Thoracic aorta (tissue), 2 donors: ENCODE measurements at regions not wholly inside any gene's neighbourhood (a gene's known extent, or its start where the extent isn't known, plus 50 kb on each side); places are given as distances from the start of the nearest gene placed in this dataset.

Source experiments
- ATAC-seq: fragments of 150-250 bp; one replicate; pipeline ENCODE4 v1.8.0; 2017; ENCODE audit warnings: low read depth; ENCODE audit not compliant: insufficient number of reproducible peaks, low FRiP score
- DNase-seq: peaks from one replicate; pipeline ENCODE4 v3.0.0-alpha.2; 2020; ENCODE audit warnings: low spot score
- H3K27ac ChIP-seq, 2 donors: fragments of 200-600 bp; sonication (generic); 1 replicate in 1 of 2; 2 replicates in 1 of 2; pipeline ENCODE4 v1.5.1; 2016; ENCODE audit warnings: mild to moderate bottlenecking in 2 of 2, moderate library complexity in 2 of 2
- H3K27me3 ChIP-seq: fragments of 200-600 bp; sonication (generic); replicated peaks from 2 replicates; pipeline ENCODE4 v1.6.0; 2016; ENCODE audit warnings: mild to moderate bottlenecking; ENCODE audit not compliant: insufficient read depth
- H3K36me3 ChIP-seq: fragments of 200-600 bp; sonication (generic); one replicate; pipeline ENCODE4 v1.5.1; 2016
- H3K4me1 ChIP-seq, 2 donors: fragments of 200-600 bp; sonication (generic); 1 replicate in 1 of 2; 2 replicates in 1 of 2; pipeline versions ENCODE4 v1.5.1 to v1.6.0; 2016; ENCODE audit warnings: low read depth in 2 of 2, mild to moderate bottlenecking in 1 of 2; ENCODE audit not compliant: control insufficient read depth in 1 of 2
- H3K4me3 ChIP-seq: fragments of 200-600 bp; sonication (generic); 2 replicates; pipeline ENCODE4 v1.5.1; 2016; ENCODE audit warnings: mild to moderate bottlenecking
- H3K9me3 ChIP-seq: fragments of 200-600 bp; sonication (generic); 2 replicates; pipeline ENCODE4 v1.5.1; 2016
- TF ChIP-seq, protein P1 (sequence below): fragments of 200-600 bp; sonication (generic); IDR thresholded peaks from one replicate; pipeline ENCODE4 v1.5.1; 2019; ENCODE audit warnings: antibody characterized with exemption

DNA sequence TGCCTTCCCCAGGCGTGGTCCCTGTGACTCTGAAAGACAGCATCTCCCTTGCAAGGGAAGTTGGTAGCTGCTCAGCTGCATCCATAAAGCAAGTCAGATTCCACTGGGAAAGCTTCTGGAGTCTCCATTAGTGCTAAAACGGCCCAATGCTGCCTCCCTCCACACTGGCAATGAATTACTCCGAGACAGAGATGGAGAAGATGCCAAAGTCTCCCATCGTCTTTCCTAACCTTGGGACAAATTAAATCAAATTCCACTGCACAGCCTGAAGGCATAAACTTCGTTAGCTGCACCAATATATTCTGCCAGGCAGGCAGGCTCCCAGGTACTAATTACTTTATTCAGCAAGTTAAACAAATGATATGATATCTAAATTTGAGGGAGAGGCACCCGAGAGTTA is 106.3 kb upstream of the GJB5 start:
- DNase-seq = no peak
- no peak for ATAC-seq
- no peaks in the 10 kb centered on the region for H3K36me3 ChIP-seq
- TF ChIP-seq, protein P1, sequence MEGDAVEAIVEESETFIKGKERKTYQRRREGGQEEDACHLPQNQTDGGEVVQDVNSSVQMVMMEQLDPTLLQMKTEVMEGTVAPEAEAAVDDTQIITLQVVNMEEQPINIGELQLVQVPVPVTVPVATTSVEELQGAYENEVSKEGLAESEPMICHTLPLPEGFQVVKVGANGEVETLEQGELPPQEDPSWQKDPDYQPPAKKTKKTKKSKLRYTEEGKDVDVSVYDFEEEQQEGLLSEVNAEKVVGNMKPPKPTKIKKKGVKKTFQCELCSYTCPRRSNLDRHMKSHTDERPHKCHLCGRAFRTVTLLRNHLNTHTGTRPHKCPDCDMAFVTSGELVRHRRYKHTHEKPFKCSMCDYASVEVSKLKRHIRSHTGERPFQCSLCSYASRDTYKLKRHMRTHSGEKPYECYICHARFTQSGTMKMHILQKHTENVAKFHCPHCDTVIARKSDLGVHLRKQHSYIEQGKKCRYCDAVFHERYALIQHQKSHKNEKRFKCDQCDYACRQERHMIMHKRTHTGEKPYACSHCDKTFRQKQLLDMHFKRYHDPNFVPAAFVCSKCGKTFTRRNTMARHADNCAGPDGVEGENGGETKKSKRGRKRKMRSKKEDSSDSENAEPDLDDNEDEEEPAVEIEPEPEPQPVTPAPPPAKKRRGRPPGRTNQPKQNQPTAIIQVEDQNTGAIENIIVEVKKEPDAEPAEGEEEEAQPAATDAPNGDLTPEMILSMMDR = no peak
- no peak overlapping the region for H3K4me3 ChIP-seq
- no peaks in the 10 kb centered on the region for H3K27me3 ChIP-seq
- no peaks in the 10 kb centered on the region for H3K9me3 ChIP-seq
- H3K27ac ChIP-seq = no peak overlapping the region
- no peaks in the 10 kb centered on the region for H3K4me1 ChIP-seq

- H3K27me3 ChIP-seq = no peaks in the 10 kb centered on the region
- no peak for ATAC-seq
- DNase-seq = no peak
These were observed 104.8 kb upstream of the GJB5 start for GRCh38 chr1:34650090-34650489.

DNA sequence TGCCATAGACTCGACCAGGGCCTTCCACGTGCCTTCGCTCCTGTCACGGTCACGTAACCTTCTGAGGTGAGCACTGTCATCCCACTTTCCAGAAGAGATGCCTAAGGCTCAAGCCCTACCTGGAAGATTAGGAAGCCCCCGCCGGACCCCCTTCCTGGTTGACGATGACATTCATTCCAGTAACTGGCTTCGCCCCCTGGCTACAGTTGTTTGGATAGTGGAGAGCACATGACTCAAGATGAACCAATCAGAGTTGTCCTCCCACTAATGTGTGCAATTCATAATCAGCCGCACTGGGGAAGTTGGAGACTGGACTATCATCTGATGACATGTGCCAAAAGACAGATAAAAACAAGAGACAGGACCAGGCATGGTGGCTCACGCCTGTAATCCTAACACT is 104.0 kb upstream of the GJB5 start:
- no peaks in the 10 kb centered on the region for H3K36me3 ChIP-seq
- H3K27me3 ChIP-seq = no peaks in the 10 kb centered on the region
- H3K4me1 ChIP-seq = no peaks in the 10 kb centered on the region
- TF ChIP-seq, protein P1 = no peak
- DNase-seq (no peak), ATAC-seq (no peak)
- no peaks in the 10 kb centered on the region for H3K9me3 ChIP-seq
- H3K27ac ChIP-seq = no peak overlapping the region
- no peak overlapping the region for H3K4me3 ChIP-seq

More at GRCh38 chr1:34650090-34650489, 104.8 kb upstream of the GJB5 start:
- Histone ChIP-seq H3K4me1 (no peaks in the 10 kb centered on the region), H3K4me3 (no peak overlapping the region), H3K9me3 (no peaks in the 10 kb centered on the region), H3K36me3 (no peaks in the 10 kb centered on the region), H3K27ac (no peak overlapping the region)
- TF ChIP-seq, protein P1 = no peak

- Histone ChIP-seq H3K36me3 (no peaks in the 10 kb centered on the region), H3K4me1 (no peaks in the 10 kb centered on the region), H3K9me3 (no peaks in the 10 kb centered on the region), H3K27me3 (no peaks in the 10 kb centered on the region), H3K4me3 (no peak overlapping the region), H3K27ac (no peak overlapping the region)
- ATAC-seq (no peak), DNase-seq (no peak)
- TF ChIP-seq, protein P1 = no peak
These were observed 101.7 kb upstream of the GJB5 start for GRCh38 chr1:34653110-34653509.

GRCh38 chr1:34655206-34655874 is 99.5 kb upstream of the GJB5 start:
- ATAC-seq (no peak), DNase-seq (no peak)
- H3K27me3 ChIP-seq = no peaks in the 10 kb centered on the region
- no peaks in the 10 kb centered on the region for H3K9me3 ChIP-seq
- H3K27ac ChIP-seq = no peak overlapping the region
- no peak overlapping the region for H3K4me3 ChIP-seq
- TF ChIP-seq, protein P1 = no peak
- no peaks in the 10 kb centered on the region for H3K36me3 ChIP-seq
- no peaks in the 10 kb centered on the region for H3K4me1 ChIP-seq
